ENCODE measurements at regions not wholly inside any gene's neighbourhood (a gene's known extent, or its start where the extent isn't known, plus 50 kb on each side); places are given as distances from the start of the nearest gene placed in this dataset.
"Not testable (repeated sequence)": the region's sequence is repeated elsewhere in the genome, so short reads cannot be mapped to it uniquely, and the experiment has no call there.

DNA sequence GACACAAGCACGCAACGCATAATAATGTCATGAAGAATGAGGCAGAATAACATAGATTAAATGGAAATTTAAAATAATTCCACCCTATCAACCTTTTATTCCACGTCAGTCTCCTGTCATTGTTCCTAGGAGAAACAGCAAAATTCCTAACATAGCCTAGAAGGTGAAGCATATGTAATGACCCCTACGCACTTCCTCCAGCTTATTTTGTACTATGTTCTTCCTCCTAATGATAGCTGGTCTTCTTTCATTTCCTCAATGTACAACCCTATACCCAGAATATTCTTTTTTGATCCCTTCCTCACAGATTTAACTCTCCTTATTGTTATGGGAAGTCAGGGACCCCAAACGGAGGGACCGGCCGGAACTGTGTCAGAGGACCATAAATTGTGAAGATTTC is 122.0 kb upstream of the CARMIL1 start:
- no peak for DNase-seq (ENCODE audit: low read depth in 2 of 2)

DNA sequence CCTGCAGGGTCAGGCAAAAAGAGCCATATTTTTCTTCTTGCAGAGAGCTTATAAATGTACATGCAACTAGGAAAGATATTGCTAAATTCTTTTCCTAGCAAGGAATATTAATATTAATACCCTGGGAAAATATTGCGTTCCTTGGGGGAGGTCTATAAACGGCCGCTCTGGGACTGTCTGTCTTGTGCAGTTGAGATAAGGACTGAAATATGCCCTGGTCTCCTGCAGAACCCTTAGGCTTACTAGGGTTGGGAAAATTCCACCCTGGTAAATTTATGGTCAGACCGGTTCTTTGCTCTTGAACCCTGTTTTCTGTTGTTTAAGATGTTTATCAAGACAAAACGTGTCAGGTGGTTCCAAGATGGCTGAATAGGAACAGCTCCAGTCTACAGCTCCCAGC is 121.3 kb upstream of the CARMIL1 start:
- DNase-seq (ENCODE audit: low read depth in 2 of 2), result no peak

DNA sequence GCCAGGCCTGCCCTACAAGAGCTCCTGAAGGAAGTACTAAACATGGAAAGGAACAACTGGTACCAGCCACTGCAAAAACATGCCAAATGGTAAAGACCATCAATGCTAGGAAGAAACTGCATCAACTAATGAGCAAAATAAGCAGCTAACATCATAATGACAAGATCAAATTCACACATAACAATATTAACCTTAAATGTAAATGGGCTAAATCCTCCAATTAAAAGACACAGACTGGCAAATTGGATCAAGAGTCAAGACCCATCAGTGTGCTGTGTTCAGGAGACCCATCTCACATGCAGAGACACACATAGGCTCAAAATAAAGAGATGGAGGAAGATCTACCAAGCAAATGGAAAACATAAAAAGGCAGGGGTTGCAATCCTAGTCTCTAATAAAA is 119.0 kb upstream of the CARMIL1 start:
- not testable (repeated sequence) for DNase-seq (ENCODE audit: low read depth in 2 of 2)

DNA sequence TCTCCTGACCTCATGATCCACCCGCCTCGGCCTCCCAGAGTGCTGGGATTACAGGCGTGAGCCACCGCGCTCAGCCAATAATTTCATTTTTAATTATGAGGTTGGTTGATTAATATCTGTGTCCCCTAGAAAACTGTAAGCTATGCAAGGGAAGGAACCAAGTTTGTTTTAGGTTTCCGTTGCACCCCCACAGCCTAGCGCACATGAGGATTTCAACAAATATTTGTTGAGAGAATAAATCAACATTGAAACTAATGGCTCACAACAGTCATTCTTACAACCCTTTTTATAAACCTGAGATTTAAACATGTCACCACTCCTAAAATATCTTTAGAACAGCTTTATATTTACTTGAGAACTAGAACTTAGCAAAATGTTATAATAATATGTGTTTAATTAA is 114.0 kb upstream of the CARMIL1 start:
- no peak for DNase-seq (ENCODE audit: low read depth in 2 of 2)

DNA sequence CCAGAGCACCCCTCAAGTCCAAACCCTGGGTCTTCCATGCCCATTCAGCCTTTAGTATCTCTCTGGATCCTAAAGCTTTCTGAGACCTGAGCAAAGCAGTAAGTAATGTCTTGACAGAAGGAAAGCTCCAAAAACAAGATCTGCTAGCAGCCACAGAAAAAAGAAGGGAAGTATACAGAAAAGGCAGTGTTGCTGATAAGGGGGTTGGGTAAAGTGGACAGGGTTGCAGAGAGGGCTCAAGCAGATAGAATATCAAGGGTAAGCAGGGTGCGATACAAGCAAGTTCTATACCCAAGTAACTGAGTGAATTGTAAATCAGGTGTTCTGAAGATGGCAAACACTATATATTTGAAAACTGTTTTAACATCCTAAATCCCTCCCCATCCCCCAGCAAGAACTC is 113.4 kb upstream of the CARMIL1 start:
- DNase-seq (ENCODE audit: low read depth in 2 of 2), result no peak

DNA sequence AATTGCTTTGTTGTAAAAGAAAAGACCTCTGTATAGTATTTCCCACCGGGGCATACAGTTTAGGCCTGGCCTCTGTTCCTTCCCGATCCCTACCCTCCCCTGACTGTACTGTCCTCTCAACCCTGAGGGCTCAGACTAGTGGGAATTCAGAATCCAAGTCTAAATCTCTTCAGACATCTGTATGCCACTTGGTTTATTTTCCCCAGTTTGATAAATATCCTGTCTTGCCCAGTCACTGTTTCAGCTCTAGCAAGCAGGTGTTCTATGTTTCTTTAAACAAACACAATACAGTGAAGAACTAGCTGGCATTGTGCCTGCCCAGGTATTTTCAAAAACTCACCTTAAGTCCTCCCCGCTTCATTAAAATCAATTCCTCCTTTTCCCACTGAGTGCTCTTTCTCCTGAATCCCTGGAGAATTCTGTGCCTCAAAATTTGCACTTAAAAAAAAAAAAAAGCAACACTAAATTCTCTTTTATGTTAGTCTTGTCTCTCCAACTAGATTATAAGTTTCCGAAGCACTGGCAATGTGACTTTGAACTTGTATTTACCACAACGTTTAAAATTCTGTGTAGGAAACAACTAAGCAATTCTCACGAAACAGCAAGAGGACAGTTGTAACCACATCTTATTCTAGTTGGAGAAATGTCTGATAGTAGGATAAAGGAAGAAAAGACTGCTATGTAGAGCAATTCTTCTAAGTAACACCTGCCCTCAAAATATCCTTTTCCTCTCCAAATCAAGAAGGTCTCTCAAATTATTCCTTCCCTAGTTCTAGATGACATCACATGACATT is 112.0 kb upstream of the CARMIL1 start:
- DNase-seq (ENCODE audit: low read depth in 2 of 2), result no peak

DNA sequence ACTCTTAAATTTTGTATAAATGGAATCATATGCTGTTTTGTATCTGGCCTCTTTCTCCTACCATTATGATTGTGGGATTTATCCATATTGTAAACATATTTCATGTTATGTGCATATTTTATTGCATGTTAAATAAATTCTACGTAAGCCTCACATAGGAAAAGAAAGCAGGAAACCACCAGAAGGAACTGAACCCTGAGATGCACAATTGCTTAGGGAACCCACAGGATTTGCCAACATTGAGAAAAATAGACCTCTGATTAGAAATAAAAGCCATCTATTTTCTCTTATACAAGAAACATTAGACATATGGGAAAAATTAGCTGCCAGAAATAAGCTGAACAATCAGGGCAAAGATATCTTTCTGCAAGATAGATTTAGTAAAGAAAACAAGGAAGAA is 111.2 kb upstream of the CARMIL1 start:
- no peak for DNase-seq (ENCODE audit: low read depth in 2 of 2)

DNA sequence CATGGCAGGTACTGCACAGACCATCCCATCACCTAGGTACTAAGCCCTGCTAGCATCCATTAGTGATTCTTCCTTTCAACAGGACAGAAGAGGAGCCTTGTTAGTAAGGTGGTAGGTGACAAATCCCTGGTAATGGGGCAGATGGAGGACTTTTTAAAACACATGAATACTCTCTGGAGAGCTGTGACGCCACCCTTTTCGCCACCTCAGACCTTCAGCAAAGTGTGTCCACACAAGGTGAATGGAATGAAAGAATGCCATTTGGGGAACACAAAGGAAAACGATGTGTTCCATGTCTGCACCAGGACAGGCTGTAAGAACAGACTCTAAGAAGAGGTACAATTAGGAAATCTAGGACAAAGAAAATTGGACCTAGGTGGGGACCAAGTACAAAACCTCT is 110.5 kb upstream of the CARMIL1 start:
- DNase-seq (ENCODE audit: low read depth in 2 of 2), result no peak

DNA sequence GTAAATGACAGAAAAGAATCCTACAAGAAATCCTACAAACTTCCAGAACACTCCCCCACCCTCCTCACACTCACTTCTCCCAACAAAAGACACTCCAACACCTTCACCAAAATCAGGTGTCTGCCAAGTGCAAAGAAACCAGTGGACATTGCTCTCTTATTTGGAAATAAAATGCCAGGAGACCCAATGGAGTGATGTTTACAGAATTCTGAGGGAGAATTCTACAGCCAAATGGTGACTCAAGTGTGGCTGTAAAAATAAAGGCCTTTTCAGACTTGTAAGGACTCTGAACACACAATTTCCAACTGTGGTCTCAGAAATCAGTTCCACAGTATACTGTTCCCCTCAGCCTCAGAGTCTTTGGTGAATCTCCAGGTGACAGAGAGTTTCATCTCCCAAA is 109.6 kb upstream of the CARMIL1 start:
- no peak for DNase-seq (ENCODE audit: low read depth in 2 of 2)

DNA sequence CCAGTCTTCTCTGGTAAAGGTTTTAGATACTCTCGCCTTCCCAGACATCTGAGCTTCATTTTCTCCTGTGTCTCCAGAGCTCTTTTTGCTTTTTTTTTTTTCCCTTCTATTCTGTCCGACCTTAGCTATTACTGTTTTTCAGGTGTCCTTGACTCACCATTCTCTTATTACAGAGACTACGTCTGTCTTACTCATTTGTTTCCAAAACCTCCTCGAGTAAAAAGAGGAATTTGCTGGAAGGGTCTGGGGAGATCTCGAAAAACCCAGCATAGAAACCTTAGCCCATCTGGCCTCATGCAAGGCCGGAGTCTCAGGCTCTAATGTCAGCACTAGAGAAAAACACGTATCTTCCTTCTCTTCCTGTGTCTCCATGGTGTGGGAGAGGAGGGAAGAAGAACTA is 109.2 kb upstream of the CARMIL1 start:
- DNase-seq (ENCODE audit: low read depth in 2 of 2), result no peak

DNA sequence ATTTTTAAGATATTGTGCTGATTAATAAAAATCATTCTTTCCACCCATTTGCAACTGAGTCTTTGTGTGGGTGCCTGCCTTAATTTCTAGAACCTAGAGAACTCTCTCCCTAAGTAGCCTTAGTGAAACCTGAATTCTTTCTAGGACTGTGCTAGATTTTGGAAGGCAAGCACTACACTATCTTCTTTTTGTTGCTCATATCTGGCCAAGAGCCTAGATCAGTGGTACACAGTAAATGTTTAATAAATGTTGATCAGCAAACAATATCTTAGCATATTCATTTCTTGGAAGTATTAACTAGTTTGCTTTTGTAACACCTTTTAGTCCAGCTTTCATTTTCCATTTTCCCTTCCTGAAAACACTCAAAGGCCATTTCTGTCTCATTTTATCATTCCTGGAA is 108.5 kb upstream of the CARMIL1 start:
- DNase-seq (ENCODE audit: low read depth in 2 of 2), result no peak

DNA sequence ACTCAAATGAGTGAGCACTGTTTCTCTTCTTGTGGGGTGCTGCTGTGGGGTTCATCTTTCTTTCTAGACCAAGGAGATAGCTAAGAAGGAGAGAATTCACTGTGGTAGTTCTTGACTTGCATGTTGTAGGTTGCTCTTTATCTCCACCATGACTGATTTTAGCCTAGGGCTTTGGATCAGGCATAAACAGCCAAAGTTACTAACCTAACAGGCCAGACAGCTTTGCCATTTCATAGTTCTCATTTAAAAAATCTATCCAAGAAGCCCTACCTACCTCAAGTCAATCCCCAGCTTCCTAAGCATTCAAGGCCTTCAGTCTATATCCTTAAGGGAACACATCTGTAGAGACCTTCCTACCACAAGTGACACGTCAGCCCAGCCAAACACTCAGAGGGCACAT is 107.9 kb upstream of the CARMIL1 start:
- DNase-seq (ENCODE audit: low read depth in 2 of 2), result no peak

DNA sequence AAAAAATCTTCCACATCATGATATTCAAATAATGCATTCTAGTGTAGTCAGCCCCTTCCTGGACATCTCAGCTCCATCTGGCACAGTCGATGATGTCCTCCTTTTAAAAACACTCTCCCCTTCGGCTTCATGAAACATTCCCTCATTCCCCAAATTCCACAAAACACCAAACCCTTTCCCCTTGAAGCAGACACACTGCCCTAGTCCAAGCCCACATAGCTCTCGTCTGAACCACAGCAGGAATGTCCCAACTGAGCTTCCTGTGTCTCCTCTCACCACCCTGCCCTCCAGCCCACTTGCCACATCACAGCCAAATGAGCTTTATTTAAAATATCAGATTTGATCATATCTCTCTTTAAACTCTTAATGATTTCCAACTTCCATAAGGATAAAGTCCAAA is 106.4 kb upstream of the CARMIL1 start:
- no peak for DNase-seq (ENCODE audit: low read depth in 2 of 2)

DNA sequence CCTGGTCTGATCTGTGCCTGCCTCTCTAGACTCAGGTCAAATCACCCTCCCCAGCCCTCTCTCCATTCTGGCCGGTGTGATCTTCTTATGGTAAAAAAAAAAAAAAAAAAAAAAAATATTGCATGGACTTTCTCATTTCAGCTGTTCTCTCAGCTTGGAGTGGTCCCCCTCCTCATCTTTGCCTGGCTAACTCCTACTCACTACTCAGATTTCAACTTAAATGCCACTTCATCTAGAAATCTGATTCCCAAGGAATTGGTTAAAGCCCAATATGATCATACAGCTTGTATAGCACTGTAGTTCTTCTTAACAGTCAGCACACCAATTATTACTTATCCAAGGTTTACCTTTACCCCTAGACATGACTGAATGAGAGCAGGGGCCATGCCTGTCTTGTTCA is 105.9 kb upstream of the CARMIL1 start:
- no peak for DNase-seq (ENCODE audit: low read depth in 2 of 2)

DNA sequence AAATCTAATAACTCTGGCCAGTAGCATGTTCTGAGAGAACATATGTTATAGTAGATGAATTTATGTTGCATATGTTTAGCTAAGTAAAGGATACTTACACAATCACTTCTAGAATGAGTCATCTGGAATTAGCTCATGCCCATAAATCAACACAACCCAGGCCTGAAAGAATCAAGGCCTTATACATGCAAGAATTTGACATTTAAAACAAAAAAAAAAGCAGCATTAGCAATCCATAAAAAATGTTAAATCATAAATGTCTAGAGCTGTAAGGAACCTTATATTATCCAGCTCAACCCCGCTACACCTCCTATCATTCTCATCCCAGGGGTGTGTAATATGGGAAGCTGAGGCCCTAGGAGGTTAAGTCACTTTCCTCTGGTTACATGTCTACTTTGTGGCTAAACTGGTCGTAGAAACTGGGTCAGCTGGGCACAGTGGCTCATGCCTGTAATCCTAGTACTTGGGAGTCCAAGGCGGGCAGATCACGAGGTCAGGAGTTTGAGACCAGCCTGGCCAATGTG is 105.2 kb upstream of the CARMIL1 start:
- DNase-seq (ENCODE audit: low read depth in 2 of 2), result no peak

DNA sequence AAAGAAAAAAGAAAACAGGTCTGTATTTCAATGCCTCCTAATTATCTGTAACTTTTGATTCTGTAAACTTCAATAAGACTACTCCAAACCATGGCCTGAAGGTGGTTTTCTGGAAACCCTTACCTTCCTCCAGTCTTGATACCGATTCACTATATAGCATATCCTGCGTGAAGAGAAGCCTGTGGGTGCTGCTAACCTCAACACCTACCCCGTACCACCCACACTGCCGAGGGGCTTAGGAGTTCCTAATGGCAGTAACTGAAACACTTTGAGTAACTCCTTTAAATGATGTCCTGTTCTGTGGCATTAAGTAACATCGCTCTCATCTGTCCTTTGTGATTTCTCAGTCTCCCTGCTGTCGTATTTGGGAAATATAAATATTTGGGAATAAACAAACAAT is 104.5 kb upstream of the CARMIL1 start:
- no peak for DNase-seq (ENCODE audit: low read depth in 2 of 2)

DNA sequence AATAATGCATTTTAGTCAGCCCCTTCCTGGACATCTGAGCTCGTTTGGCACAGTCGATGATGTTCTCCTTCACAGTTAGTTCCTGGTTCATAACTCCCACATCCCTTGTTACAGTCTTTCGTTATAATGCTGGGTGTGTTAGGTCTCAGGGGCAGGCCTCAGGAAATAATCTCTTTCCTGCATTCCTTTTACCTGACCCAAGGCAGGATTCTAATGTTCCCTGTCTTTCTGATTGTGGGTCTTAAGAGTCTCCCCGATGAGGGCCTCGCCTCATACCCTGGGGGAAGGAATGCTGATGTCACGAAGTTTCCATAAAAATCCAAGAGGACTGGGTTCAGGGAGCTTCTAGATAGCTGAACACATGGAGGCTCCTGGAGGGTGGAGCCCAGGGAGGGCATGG is 104.0 kb upstream of the CARMIL1 start:
- DNase-seq (ENCODE audit: low read depth in 2 of 2), result no peak

DNA sequence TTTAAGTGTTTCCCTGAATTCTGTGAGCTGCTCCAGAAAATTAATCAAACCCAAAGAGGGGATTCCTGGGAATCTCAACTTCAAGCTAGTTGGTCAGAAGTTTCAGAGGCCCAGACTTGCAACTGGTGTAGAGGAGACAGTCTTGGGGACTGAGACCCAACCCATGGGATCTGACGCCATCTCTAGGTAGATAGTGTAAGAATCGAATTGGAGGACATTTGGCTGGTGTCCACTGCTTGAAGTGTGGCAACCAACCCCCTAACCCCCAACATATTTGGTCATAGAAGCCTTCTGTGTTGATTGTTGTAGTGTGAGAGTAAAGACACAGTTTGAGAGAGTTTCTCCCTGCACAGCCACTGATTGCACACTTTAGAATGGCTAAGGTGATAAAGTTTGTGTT is 103.5 kb upstream of the CARMIL1 start:
- no peak for DNase-seq (ENCODE audit: low read depth in 2 of 2)

DNA sequence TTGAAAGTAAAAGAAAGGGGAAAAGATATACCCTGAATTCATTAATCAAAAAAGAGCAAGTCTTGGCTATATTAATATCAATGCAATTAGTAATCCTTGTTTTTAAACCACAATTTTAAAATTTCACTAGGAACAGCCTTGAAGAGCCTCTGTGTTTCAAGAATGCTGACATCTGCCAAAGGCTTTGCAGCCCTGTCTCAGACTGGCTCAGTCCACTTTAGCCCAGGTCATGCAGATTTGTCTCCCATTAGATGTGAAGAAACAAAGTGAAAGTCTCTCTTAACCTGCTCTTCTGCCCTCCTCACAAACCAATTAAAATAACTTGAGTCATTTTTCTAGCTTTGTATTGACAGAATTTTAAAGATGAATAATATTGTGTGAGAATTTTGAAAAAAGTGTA is 102.7 kb upstream of the CARMIL1 start:
- DNase-seq (ENCODE audit: low read depth in 2 of 2), result no peak

DNA sequence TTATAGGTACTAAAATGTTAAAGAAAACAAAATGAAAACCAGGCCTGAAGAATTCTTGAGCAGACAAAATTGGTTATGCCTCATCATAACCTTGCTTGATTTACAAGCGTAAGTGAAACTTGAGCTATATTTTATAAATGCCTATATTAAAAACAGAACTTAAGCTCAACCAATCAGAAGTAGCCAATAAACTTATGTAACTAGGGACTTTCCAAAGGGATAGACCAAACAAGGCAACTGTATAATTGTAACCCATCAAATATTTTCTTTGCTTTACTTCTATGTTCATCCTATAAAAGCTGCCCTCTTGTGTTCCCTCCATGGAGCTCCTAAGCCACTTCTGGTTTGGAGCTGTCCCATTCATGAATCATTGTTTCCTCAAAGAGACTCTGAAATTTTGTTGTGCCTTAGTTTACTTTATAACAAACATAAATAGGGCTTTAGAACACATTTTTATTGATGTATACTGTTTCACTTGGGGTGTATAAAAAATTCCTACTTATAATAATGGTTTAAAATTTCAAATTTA is 101.6 kb upstream of the CARMIL1 start:
- no peak for DNase-seq (ENCODE audit: low read depth in 2 of 2)

DNA sequence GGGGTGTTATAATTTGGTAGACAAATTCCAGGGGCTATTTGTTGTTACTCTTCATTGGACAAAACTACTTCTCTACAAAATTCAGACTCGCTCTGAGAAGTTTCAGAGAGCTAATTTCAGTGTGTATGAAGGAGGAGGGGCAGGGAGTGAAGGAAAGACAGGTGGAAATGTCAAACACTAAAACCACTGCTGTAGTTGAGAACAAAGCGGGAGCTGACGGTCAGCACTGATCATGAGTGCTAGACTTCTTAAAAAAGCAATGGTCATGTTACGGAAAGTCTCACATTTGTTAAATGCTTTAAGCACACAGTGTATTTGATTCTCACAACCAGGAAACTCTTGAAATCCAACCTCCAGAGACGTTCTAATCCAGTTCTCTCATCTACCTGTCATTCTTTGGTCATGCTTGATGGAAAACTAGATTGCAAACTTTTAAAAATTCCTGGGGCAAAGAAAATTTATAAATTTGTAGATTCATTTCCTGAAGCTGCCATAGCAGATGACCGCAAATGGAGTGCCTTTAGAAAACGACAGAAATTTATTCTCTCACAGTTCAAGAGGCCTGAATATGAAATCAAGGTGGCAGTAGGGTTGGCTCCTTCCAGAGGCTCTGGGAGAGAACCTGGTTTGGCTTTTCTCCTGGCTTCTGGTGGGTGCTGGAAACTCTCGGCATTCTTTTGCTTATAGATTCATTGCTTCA is 100.7 kb upstream of the CARMIL1 start:
- DNase-seq (ENCODE audit: low read depth in 2 of 2), result no peak

DNA sequence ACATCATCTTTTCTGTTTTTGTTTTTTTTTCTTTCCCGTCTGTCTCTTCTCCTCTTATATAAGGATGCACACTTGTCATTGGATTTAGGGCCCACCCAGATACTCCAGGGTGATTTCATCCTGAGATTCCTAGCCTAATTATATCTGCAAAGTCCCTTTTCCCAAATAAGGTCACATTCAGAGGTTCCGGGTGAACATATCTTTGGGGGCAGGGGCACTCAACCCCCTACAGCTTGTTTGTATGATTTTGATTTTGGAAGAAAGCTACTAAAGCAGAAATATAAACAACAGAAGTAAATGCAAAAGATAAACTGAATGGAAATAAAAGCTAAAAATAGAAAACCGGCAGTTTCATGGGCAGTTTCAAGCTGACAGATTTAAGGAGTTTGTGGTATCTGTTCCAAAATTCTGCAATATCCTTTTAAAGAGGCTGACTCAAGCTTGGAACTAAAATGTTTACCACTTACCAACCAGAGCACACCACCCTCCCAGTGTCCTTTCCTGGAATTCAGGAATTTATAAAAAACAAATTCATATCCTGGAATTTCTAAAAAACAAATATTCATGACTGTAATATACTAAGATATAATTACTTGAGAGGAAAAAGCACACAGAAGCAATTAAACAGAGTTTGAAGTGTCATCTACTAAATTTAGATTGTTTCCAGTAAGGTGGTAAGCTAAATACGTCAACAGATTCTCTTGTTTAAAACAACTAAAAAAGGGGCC is 100.0 kb upstream of the CARMIL1 start:
- DNase-seq (ENCODE audit: low read depth in 2 of 2), result no peak

All from stimulated activated CD4-positive, alpha-beta T cell treated with anti-CD3 and anti-CD28 coated beads, Interleukin-1b, Interleukin-23, amount 100 ng/mL, for 4 hours (primary cell).